Glomerular endothelial cell (primary cell): ENCODE measurements at regions not wholly inside any gene's neighbourhood (a gene's known extent, or its start where the extent isn't known, plus 50 kb on each side); places are given as distances from the start of the nearest gene placed in this dataset.

Experiments
- DNase-seq: peaks from one replicate; pipeline ENCODE4 v3.0.0-alpha.2; 2011; ENCODE audit warnings: low read depth, low spot score; ENCODE audit errors: extremely low read depth

DNA sequence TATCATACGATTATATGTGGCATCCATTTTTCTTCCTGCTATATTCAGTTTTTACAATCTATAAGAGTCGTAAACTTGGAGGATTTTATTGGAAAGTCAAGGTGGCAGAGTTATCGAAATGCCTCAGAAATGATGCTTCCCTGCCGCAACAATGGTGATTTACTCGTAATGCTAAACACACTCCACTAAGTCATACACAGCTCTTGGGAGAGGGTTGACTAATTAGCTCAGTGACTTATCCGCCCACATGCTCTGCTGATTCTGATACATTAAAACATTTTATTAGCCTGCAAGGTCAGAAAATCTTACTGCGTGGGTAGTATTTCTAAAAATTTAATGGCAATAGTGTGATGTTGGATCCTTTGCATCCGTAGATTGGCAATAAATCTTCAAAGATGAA is 420.1 kb downstream of the ARAP2 start:
- no peak for DNase-seq

DNA sequence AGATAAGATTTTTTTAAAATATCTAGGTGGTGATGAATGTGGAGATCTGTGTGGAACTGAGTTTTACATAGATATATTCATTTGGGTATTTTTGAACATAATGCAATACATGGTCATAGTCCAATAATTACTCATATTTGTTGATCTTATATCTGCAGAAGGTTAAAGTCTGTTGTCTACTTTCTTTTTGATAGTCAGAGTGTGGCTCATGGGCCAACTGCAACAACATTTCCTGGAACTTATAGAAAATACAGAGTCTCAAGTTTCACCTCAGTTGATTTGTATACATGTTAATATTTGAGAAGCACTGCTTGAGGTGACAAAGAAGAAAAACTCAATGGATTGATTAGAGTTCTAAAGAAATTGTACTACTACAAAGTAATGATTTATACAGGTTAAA is 408.4 kb downstream of the ARAP2 start:
- DNase-seq, result no peak

DNA sequence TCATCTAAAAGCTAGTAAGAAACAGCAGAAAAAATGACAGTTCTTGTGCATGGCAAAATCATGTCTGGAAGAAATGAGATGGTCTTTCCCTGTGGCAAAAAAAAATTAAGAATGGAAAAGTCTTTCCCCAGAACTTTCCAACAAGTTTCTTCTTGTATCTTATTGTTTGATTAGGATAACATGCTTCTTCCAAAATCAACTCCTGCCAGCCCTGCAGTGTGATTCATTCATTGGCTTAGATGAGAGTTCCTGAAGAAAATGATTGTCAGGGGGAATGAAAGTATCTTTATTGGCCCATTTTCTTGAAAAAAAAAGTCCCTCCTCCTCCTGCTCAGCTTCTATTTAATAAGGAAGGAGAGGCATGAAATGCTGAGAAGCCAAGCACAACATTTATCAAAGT is 407.7 kb downstream of the ARAP2 start:
- DNase-seq, result no peak

- DNase-seq, result no peak
These were observed 377.3 kb downstream of the ARAP2 start for GRCh38 chr4:35867057-35867456.

DNA sequence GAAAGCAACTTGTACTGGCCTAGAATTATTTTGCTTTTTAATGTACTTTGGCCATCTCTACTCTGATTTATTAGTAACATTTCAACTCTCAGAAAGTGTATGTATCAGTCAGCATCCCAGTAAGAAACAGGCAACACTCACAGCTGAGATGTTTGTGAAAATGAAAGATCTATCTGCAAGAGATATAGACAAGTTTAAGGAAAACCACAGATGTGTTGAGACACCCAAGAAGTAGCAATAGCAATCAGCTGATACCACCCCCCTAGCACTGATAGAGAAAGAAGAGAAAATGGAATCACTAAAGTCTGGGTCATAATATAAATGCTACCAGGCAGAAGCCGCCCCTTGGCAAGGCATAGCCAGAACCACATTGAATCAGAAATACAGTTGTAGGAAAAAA is 372.0 kb downstream of the ARAP2 start:
- DNase-seq, result no peak

- no peak for DNase-seq
These were observed 364.8 kb downstream of the ARAP2 start for GRCh38 chr4:35879479-35879878.

DNA sequence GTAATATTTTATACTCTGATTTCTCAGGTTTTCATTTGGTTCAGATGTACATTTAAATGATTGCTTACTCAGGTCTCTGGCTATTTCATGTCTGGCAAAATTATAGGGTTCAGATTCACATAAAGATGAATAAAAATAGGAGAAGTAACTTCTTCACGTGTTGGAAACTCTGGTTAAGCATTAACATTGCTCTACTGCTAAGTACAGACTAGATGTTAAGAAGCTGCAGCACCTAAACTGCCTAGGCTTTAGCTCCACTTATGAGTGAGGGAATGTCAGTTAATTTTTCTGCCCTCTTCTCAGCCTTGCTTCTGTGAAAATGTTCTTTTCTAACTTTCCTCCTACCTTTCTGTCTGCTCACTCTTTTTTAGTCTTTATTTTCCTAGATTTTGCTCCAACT is 361.2 kb downstream of the ARAP2 start:
- DNase-seq, result no peak

GRCh38 chr4:35884714-35885480 is 359.4 kb downstream of the ARAP2 start:
- DNase-seq, result no peak

DNA sequence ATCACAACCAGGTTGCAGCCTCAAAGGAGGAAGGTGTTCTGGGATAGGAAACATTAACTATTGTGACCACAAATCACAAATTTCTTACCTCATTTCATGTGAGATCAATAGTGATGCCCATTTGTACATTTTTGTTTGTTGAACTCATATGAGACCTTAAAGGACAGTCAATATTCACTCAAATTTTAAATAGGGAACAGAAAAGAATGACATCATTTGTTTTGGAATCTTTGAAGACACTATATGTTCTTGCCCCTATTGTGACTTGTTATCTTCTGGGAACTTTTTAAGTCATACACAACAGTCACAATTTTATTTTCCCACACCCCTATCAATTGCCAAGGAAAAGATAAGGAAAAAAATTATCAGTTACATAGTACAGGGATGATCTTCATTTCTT is 346.5 kb downstream of the ARAP2 start:
- DNase-seq, result no peak

DNA sequence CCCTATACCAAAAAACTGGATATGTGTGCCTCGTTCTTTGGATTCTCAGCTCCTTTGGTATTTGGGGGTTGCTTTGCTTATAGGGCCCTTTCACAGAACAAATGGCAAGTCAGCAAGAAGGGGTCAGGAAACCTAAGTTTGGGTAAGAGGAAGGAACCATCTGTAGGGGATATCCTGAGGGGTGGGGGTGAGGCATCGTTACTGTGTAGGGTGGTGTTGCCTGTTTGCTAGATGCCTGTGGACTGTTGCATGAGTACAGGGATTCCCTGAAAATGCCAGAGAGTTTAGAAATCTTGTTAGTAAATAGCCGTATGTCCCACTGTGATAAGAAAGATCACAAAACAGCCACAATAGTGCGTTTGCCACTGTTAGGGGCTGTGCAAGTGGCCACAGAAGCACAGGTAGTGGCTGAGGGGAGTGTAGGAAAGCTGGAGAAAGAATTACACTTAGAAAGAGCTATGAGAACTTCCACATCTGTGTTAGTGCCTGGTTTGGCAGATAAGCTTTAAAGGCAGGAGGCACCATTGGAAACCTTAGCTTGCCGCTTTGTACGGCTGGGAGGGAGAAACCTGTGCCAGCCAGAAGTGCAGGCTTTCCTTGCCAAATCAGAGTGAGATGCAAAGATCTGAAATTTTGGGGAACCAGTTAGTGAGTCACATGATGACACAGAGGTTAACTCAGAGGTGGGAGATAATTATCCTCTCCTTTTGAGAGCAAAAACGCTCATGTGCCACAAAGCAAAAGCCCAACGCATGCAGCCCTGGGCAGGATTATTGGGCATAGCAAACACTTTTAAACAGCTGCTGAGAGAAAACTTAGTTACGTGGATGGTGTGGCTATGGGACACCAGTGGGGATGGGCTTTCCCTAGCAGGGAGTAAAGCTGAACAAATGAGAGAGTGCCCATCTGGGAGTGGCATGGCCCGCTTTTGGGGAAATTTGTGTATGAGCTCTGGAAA is 343.7 kb downstream of the ARAP2 start:
- no peak for DNase-seq

- DNase-seq, result no peak
These were observed 332.1 kb downstream of the ARAP2 start for GRCh38 chr4:35912174-35912573.

DNA sequence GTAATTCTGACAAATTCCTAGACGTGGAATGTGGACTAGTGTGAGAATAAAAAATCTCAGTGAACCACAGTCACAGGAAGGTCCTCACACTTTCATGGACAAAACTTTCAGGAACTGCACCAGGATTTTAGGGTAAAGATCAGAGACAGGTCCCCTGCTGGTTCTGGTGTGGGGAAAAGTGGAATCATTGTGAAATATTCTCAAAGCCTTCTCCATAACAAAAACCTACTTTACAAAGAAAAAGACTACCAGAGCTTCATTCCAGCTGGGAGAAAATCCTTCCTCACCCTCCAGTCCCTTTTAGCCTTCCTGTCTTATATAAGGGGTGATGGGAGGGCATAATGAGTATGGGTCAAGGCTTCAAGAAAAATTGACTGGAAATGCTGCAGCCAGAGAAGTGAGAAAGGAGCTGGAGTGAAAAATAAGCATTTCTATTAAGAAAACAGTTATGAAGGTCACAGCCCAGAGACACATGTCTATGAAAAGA is 325.8 kb downstream of the ARAP2 start:
- no peak for DNase-seq

- DNase-seq, result no peak
These were observed 318.5 kb downstream of the ARAP2 start for GRCh38 chr4:35925806-35926205.

GRCh38 chr4:35926788-35927187 is 317.5 kb downstream of the ARAP2 start:
- DNase-seq, result no peak

DNA sequence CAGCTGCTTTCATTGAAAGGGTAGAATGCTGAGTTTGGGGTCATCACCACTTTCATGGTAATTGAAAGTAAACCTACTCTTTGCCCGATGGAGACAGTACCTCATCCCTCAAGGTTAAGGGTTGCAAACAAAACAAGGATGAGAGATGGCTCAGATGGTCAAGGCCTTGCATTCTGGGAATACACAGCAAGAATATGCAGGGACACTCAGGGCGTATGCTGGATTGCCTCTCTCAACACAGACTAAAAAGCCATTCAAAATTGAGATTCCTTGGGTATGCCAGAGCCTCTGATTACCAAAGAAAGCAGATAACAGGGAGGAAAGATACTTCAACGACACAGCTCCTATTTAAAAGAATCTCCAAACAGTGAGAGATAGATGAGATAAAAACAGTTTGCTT is 310.4 kb downstream of the ARAP2 start:
- DNase-seq, result no peak

- DNase-seq, result no peak
These were observed 309.9 kb downstream of the ARAP2 start for GRCh38 chr4:35934320-35934981.

- DNase-seq, result no peak
These were observed 305.4 kb downstream of the ARAP2 start for GRCh38 chr4:35938936-35939335.

- DNase-seq, result no peak
These were observed 304.6 kb downstream of the ARAP2 start for GRCh38 chr4:35939751-35940150.

- no peak for DNase-seq
These were observed 302.2 kb downstream of the ARAP2 start for GRCh38 chr4:35942092-35942491.

DNA sequence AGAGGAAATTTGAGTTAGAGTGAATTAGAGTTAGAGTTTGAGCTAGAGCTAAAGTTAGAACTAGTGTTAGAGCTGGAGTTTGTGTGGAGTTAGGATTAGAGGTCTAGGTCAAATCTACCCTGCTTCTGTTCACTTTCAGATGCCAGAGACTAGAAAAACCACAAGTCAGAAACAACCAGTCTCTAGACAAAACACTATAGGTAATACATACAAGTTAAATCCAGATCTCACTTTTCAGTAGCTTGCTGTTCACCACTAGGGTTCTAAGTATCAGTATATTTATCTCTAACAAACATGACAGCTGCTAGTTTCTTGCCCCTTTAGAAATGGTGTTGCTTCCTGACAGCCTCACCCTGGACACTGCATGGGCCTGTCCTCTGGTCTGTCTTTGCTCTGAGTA is 300.7 kb downstream of the ARAP2 start:
- DNase-seq, result no peak

DNA sequence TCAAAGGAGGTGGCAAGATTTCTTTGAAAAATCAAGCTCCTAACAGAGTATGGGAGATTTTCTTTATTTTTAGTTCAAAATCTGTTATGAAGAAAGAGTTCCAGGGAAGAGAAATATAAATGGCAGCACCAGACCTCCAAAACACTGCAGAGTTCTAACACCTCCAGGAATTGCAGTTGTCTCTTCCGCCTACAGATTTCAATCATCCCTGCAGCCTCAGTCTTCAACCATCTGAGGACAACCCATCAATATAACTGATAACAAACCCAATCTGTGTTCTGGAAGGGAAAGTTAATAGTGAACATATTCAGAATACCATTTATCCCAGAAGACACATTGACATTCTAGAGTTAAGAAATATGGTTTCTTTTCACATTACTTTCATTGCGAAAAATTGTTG is 296.1 kb downstream of the ARAP2 start:
- no peak for DNase-seq
